ENCODE measurements at regions not wholly inside any gene's neighbourhood (a gene's known extent, or its start where the extent isn't known, plus 50 kb on each side); places are given as distances from the start of the nearest gene placed in this dataset.
A peak's percentile ranks its signal among the peaks of the same experiment; 100 is the strongest.

- no CpG with 5 or more reads among the region's 4 CpGs for WGBS, 2 experiments (ENCODE audit: extremely low coverage in 2 of 2, insufficient read length in 1 of 2)
- BruUV-seq (replicated peaks) = no TSS peak
- dilution Hi-C loops (cut with HindIII; ENCODE audit: low sequenced_read_pairs, unreplicated experiment) = no loop called here
Observed at GRCh38 chr12:24473097-24473496, 475.8 kb downstream of the BCAT1 start.

More at GRCh38 chr12:24473097-24473496, 475.8 kb downstream of the BCAT1 start:
- Histone ChIP-seq H4K8ac (ENCODE audit: low read depth in 2 of 2, low read length in 2 of 2) (no peak overlapping the region), H3K4ac (ENCODE audit: low read depth, low read length) (no peak overlapping the region), H2BK20ac (ENCODE audit: low read depth, low read length) (no peak overlapping the region), H3K79me1 (ENCODE audit: low read depth in 1 of 2, low read length in 2 of 2) (peaks cover 4 to 22% of the 10 kb centered on the region in 2 experiments; a peak in 2 of 4 replicates), H3K36me3 (ENCODE audit: control insufficient read depth, insufficient read depth, low read length) (no peaks in the 10 kb centered on the region), H3K9me3 (ENCODE audit: control insufficient read depth, insufficient read depth, low read length) (peaks cover 3% of the 10 kb centered on the region; the same call in 1 of the 2 replicates), H3K9me1 (ENCODE audit: insufficient read depth, low read length) (peaks cover 6% of the 10 kb centered on the region; the same call in 1 of the 2 replicates), H3K18ac (ENCODE audit: low read depth, low read length) (no peak overlapping the region), H3K56ac (ENCODE audit: extremely low read depth, insufficient read depth, low read length) (no peak overlapping the region), H4K91ac (ENCODE audit: insufficient read depth, low read depth, low read length) (no peak overlapping the region), H3K27ac (ENCODE audit: insufficient read depth, low read length) (no peak overlapping the region), H2BK120ac (ENCODE audit: low read depth, low read length) (no peak overlapping the region), H3K4me2 (ENCODE audit: low read depth, low read length) (no peak overlapping the region), H2BK5ac (ENCODE audit: low read depth, low read length, poor library complexity, severe bottlenecking) (no peak overlapping the region), H3K9ac (ENCODE audit: low read depth, low read length) (no peak overlapping the region), H2AK9ac (replicated peaks; ENCODE audit: low read depth, low read length, poor library complexity) (peak overlapping the region; percentile 70), H2AFZ (replicated peaks; ENCODE audit: low read length, poor library complexity) (no peak overlapping the region), H3K4me1 (ENCODE audit: control insufficient read depth, insufficient read depth, low read length) (peaks cover 2% of the 10 kb centered on the region), H3K23ac (ENCODE audit: low read depth, low read length) (no peak overlapping the region), H3K14ac (replicated peaks; ENCODE audit: low read depth, low read length) (no peak overlapping the region), H4K5ac (ENCODE audit: low read depth, low read length) (no peak overlapping the region), H3K4me3 (ENCODE audit: insufficient read depth, low read depth, low read length) (no peak overlapping the region), H2BK15ac (ENCODE audit: low read depth, low read length) (no peak overlapping the region), H2AK5ac (ENCODE audit: low read depth, low read length) (no peak overlapping the region), H4K20me1 (ENCODE audit: insufficient read depth, low read length) (no peaks in the 10 kb centered on the region), H3K27me3 (ENCODE audit: control insufficient read depth, insufficient read depth, low read length) (no peaks in the 10 kb centered on the region)
- in situ Hi-C loops (cut with MboI; ENCODE audit: low sequenced_read_pairs) = no loop called here
- intact Hi-C loops (cut with micrococcal nuclease) = no loop called here
- no peak for ATAC-seq (ENCODE audit: low read depth)
- ChIA-PET POLR2A (ENCODE audit: unreplicated experiment) (no interaction called here), CTCF (interaction anchor here (0.8 kb wide), 1 partner anchor 9 kb away, joined by 3 read pairs; no protein-coding TSS in a partner anchor)
- no peak for TF ChIP-seq ELK1 (IDR thresholded peaks at IDR 0.05; ENCODE audit: borderline replicate concordance, low read depth, low read length)
- TF ChIP-seq NFE2L2 (IDR thresholded peaks at IDR 0.05; ENCODE audit: low read depth, low read length) = no peak
- TF ChIP-seq CEBPB (IDR thresholded peaks at IDR 0.05; ENCODE audit: low read depth, low read length) = no peak
- no peak for TF ChIP-seq CTCF (conservative IDR thresholded peaks at IDR 0.05; ENCODE audit: low read depth, low read length)
- no peak for TF ChIP-seq MAFK (IDR thresholded peaks at IDR 0.05; ENCODE audit: low read depth, low read length)
- TF ChIP-seq POLR2A (IDR thresholded peaks at IDR 0.05; ENCODE audit: low read depth, low read length) = no peak
- no peak for TF ChIP-seq CHD1 (IDR thresholded peaks at IDR 0.05; ENCODE audit: low read depth, low read length)
- TF ChIP-seq RCOR1 (IDR thresholded peaks at IDR 0.05; ENCODE audit: insufficient replicate concordance, low read length) = no peak
- no peak for TF ChIP-seq USF2 (IDR thresholded peaks at IDR 0.05; ENCODE audit: low read depth, low read length)
- TF ChIP-seq RFX5 (IDR thresholded peaks at IDR 0.05; ENCODE audit: low read depth, low read length) = no peak
- no peak for TF ChIP-seq MAZ (IDR thresholded peaks at IDR 0.05; ENCODE audit: borderline replicate concordance, low read depth, low read length)
- TF ChIP-seq MXI1 (IDR thresholded peaks at IDR 0.05; ENCODE audit: borderline replicate concordance, low read depth, low read length) = no peak
- DNase-seq = no peak

Data from IMR-90 (cell line).